ENCODE measurements at regions not wholly inside any gene's neighbourhood (a gene's known extent, or its start where the extent isn't known, plus 50 kb on each side); places are given as distances from the start of the nearest gene placed in this dataset.

DNA sequence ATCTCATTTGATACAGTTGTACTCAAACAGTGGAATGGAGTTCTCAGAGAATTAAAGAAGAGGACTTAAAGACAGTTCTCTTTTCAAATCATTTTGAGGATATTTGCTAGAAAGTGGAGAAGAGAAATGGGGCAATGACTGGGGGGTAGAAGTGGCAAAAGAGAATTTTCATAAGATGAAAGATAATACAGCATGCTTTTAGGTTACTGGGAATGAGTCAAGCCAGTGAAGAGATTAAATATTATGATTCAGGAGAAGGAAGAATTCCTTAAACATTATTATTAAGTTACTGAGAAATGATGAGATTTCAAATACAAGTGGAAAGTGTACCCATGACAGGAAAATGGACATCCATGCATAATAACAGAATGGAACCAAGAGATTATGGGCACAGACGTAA lies 219.0 kb upstream of the DKK2 start:
- Histone ChIP-seq H3K27ac (ENCODE audit: low read depth, low read length) (no peak overlapping the region), H3K9ac (ENCODE audit: extremely low read depth, low read length, poor library complexity, severe bottlenecking) (no peak overlapping the region)

GRCh38 chr4:107253579-107254068 lies 217.5 kb upstream of the DKK2 start:
- no peak overlapping the region for H3K4me3 Mint-ChIP-seq
- 95% methylated on average over 3 of the region's 3 CpGs; no CpG with 5 or more reads in 1 of the 2 experiments for WGBS, 2 experiments (ENCODE audit: insufficient coverage in 1 of 2, insufficient read length in 1 of 2)
- no peaks in the 10 kb centered on the region for H3K36me3 Mint-ChIP-seq (ENCODE audit: low read depth)
- H3K27me3 ChIP-seq (ENCODE audit: control insufficient read depth, insufficient read depth, low read length, poor library complexity, severe bottlenecking): no peaks in the 10 kb centered on the region
- no peak overlapping the region for H3K27ac ChIP-seq (ENCODE audit: low read depth, low read length)
- no peaks in the 10 kb centered on the region for H3K4me1 Mint-ChIP-seq
- H3K9ac ChIP-seq (ENCODE audit: extremely low read depth, low read length, poor library complexity, severe bottlenecking): no peak overlapping the region
- no peaks in the 10 kb centered on the region for H3K36me3 ChIP-seq (ENCODE audit: control insufficient read depth, insufficient read depth, low read length)
- H3K9me3 Mint-ChIP-seq: no peaks in the 10 kb centered on the region
- TF ChIP-seq, protein P1, sequence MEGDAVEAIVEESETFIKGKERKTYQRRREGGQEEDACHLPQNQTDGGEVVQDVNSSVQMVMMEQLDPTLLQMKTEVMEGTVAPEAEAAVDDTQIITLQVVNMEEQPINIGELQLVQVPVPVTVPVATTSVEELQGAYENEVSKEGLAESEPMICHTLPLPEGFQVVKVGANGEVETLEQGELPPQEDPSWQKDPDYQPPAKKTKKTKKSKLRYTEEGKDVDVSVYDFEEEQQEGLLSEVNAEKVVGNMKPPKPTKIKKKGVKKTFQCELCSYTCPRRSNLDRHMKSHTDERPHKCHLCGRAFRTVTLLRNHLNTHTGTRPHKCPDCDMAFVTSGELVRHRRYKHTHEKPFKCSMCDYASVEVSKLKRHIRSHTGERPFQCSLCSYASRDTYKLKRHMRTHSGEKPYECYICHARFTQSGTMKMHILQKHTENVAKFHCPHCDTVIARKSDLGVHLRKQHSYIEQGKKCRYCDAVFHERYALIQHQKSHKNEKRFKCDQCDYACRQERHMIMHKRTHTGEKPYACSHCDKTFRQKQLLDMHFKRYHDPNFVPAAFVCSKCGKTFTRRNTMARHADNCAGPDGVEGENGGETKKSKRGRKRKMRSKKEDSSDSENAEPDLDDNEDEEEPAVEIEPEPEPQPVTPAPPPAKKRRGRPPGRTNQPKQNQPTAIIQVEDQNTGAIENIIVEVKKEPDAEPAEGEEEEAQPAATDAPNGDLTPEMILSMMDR (conservative IDR thresholded peaks at IDR 0.05): no peak
- H3K4me3 ChIP-seq (ENCODE audit: low read length): no peak overlapping the region
- H3K27me3 Mint-ChIP-seq (ENCODE audit: insufficient read depth): no peaks in the 10 kb centered on the region
- no peaks in the 10 kb centered on the region for H3K4me1 ChIP-seq (ENCODE audit: control insufficient read depth, insufficient read depth, low read length)
- DNase-seq: no peak
- H3K27ac Mint-ChIP-seq: no peak overlapping the region
- no peaks in the 10 kb centered on the region for H3K9me3 ChIP-seq (ENCODE audit: control insufficient read depth, low read length)

More for the DNA sequence above, 219.0 kb upstream of the DKK2 start:
- 100% methylated on average over 1 of the region's 1 CpG; no CpG with 5 or more reads in 1 of the 2 experiments for WGBS, 2 experiments (ENCODE audit: insufficient coverage in 1 of 2, insufficient read length in 1 of 2)
- Mint-ChIP-seq H3K9me3 (no peaks in the 10 kb centered on the region), H3K27ac (no peak overlapping the region), H3K4me3 (no peak overlapping the region), H3K27me3 (ENCODE audit: insufficient read depth) (no peaks in the 10 kb centered on the region), H3K36me3 (ENCODE audit: low read depth) (no peaks in the 10 kb centered on the region), H3K4me1 (no peaks in the 10 kb centered on the region)
- no peak overlapping the region for H3K4me3 ChIP-seq (ENCODE audit: low read length)
- H3K4me1 ChIP-seq (ENCODE audit: control insufficient read depth, insufficient read depth, low read length): no peaks in the 10 kb centered on the region
- DNase-seq: no peak
- H3K36me3 ChIP-seq (ENCODE audit: control insufficient read depth, insufficient read depth, low read length): no peaks in the 10 kb centered on the region
- H3K9me3 ChIP-seq (ENCODE audit: control insufficient read depth, low read length): no peaks in the 10 kb centered on the region
- H3K27me3 ChIP-seq (ENCODE audit: control insufficient read depth, insufficient read depth, low read length, poor library complexity, severe bottlenecking): no peaks in the 10 kb centered on the region
- TF ChIP-seq, protein P1 (conservative IDR thresholded peaks at IDR 0.05): no peak

GRCh38 chr4:107253090-107253489 lies 217.0 kb upstream of the DKK2 start:
- Histone ChIP-seq H3K4me3 (ENCODE audit: low read length) (no peak overlapping the region), H3K4me1 (ENCODE audit: control insufficient read depth, insufficient read depth, low read length) (no peaks in the 10 kb centered on the region), H3K9ac (ENCODE audit: extremely low read depth, low read length, poor library complexity, severe bottlenecking) (no peak overlapping the region), H3K27me3 (ENCODE audit: control insufficient read depth, insufficient read depth, low read length, poor library complexity, severe bottlenecking) (no peaks in the 10 kb centered on the region), H3K9me3 (ENCODE audit: control insufficient read depth, low read length) (no peaks in the 10 kb centered on the region), H3K36me3 (ENCODE audit: control insufficient read depth, insufficient read depth, low read length) (no peaks in the 10 kb centered on the region), H3K27ac (ENCODE audit: low read depth, low read length) (no peak overlapping the region)
- Mint-ChIP-seq H3K9me3 (no peaks in the 10 kb centered on the region), H3K4me1 (no peaks in the 10 kb centered on the region), H3K27me3 (ENCODE audit: insufficient read depth) (no peaks in the 10 kb centered on the region), H3K27ac (no peak overlapping the region), H3K4me3 (no peak overlapping the region), H3K36me3 (ENCODE audit: low read depth) (no peaks in the 10 kb centered on the region)
- DNase-seq: no peak
- TF ChIP-seq, protein P1 (conservative IDR thresholded peaks at IDR 0.05): no peak
- 83 to 91% methylated on average over 2 to 4 of the region's 4 CpGs for WGBS, 2 experiments (ENCODE audit: insufficient coverage in 1 of 2, insufficient read length in 1 of 2)

Data from endodermal cell (in vitro differentiated cells).